ENCODE measurements at regions not wholly inside any gene's neighbourhood (a gene's known extent, or its start where the extent isn't known, plus 50 kb on each side); places are given as distances from the start of the nearest gene placed in this dataset.

DNA sequence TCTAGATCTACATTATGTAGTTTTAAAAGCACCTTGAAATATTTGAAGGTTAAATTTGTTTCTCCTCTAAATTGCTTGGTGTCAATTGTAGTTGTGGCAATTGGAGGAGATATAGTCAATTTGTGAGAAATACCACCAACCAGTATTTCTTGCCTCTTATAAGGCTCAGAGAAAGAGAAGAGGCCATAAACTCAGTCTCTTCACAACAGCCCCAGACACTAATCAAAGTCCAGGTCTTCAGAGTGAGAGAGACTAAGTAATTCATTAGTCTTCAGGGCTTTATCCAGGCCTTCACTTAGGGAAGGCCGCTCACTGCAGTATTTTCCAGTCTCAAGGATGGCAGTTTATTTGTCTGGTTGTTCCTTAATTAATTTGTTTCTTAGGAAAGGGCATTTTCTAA, 168.0 kb upstream of the RGMB start:
- no peak for DNase-seq (ENCODE audit: low spot score)

DNA sequence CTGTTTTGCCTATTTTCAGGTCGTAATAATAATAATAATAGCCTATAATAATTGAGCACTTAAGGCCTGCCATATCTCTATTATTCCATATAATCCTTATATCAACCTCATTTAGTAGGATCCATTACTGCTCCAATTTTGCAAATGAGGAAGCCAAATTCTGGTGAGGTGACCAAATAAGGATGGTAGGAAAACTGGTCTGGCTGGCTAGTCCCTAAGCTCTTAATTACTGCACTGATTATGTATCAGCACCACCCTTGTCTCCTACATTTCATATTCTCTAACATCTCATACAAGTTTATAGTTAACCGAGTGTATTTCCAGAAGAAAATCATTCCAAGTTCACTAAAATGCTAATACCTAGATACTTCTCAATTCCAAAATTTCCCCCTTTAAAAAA, 166.5 kb upstream of the RGMB start:
- DNase-seq (ENCODE audit: low spot score), result no peak

- DNase-seq (ENCODE audit: low spot score), result no peak
Measured at GRCh38 chr5:98608052-98608451, 165.4 kb upstream of the RGMB start.

DNA sequence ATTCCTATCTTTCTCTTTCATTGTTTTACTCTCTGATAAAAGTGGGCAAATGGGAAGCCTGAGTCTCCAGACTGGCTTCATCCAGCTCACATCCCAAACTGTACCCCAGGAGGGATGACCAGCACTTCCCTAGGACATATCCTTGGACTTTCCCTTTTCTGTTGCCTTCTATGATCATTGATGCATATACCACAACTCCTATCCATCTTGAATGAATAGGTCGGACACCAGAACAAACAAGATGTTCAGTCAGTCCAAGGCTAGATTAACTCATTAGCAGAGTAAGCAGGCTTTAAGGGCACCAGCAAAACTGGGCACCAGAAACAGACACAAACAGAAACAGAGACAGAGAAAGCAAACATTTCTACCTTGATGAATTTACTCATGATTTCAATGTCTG, 159.1 kb upstream of the RGMB start:
- DNase-seq (ENCODE audit: low spot score), result no peak

DNA sequence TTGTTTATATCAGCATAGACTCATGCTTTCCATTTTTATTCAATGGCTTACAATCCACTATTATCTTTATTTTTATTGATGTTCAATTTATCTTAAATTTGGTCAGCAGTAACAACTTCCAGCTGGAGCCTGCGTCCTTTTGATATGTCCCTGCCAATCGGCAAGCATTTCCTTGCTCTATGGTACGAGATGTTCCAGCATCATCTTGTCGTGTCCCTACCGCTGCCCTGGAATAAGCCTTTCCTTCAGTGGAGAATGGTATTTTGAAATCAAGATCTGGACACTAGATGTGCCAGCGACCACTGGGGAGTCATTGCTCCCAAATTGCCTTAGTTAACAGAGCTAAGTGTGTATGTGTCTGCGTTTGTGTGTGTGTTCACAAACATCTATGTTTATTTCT, 151.6 kb upstream of the RGMB start:
- no peak for DNase-seq (ENCODE audit: low spot score)

GRCh38 chr5:98624145-98624880, 149.2 kb upstream of the RGMB start:
- no peak for DNase-seq (ENCODE audit: low spot score)

GRCh38 chr5:98627121-98627520, 146.3 kb upstream of the RGMB start:
- no peak for DNase-seq (ENCODE audit: low spot score)

GRCh38 chr5:98630621-98631020, 142.8 kb upstream of the RGMB start:
- DNase-seq (ENCODE audit: low spot score), result no peak

DNA sequence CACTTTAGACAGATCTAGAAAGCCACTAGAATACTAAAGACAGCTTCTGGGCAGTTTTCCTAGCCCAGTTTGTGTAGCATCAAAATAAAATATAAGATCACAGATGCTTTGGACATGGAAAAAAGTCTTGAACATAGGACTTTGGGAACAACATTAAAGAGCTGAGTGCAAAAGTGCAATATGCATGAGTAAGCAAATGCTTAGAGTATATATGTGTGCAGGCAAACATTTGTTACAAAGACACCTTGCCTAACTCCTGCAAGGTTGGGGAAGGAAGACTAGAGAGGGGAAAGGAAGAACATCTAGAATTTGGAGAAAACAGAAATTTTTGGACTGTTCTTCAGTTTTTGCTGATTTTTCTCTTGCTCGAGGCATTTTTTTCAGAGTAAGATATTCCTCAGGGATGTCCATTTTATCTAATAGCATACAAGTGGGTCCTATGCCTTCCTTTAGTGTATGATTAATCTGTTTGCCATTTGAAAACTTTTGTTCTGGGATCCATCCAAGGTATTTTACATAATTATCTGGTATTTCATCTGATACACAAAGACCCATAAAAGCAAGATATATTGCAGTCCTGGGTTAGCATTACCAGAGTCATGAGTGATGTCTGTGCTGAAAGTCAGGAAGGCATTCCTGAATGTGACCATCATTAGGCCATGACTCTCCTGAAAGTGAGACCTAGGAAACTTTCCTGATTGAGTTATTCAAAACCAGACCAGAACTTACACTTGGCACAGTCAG, 142.0 kb upstream of the RGMB start:
- DNase-seq (ENCODE audit: low spot score), result no peak

DNA sequence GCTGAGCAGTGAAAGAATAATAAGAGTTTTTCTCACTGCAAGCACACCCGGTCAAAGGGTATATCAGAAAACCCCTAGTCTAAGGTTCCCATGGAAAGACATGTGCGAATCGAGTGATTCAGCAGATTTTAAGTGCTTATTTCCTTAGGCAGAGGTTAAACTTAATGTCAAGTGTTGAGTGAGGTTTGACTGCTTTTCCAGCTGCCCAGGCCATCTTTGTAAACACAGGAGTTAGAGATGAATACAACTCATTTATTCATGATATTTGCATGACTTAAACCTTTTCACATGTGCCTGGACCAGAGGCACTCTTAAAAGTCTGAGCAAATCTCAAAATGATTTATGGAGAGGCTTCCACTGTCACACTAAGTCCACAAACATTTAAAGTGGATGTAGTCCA, 137.8 kb upstream of the RGMB start:
- DNase-seq (ENCODE audit: low spot score), result no peak

DNA sequence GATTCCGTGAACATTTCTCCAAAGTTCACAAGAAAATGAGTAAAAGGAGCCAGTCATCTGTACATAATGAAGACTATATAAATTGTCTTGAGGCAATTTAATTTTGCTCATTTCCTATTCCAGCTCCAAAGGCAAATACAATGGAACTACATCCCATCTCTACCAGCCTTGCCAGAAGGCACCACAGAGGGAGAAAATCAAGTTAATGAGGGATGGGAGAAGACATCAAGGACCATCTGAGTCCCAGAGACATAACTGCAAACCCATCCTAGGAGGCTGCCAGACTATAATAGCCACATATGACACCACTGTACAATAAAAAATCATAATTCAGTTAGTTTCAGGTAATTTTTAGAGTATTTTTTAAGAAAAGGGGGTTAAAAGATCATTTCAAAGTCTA, 136.3 kb upstream of the RGMB start:
- DNase-seq (ENCODE audit: low spot score), result no peak

DNA sequence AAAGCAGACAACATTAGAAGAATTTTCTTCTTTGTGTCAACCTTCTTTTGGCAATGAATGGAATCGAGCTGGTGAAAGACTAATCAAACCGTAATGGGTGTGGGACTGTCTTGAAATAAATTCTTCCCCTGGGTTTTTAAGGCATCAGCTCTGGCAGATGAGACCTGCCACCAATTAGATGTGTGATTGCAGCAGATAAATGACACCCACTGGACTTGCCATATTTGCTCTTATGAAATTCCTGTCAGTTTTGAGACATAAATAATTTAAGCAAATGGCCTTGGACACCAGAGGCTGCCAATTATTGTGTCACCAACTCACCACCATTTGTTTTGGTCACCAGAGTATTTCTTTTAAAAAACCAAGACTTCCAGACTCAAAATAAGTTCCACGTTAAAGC, 135.9 kb upstream of the RGMB start:
- DNase-seq (ENCODE audit: low spot score), result no peak

- no peak for DNase-seq (ENCODE audit: low spot score)
Measured at GRCh38 chr5:98638111-98638510, 135.4 kb upstream of the RGMB start.

DNA sequence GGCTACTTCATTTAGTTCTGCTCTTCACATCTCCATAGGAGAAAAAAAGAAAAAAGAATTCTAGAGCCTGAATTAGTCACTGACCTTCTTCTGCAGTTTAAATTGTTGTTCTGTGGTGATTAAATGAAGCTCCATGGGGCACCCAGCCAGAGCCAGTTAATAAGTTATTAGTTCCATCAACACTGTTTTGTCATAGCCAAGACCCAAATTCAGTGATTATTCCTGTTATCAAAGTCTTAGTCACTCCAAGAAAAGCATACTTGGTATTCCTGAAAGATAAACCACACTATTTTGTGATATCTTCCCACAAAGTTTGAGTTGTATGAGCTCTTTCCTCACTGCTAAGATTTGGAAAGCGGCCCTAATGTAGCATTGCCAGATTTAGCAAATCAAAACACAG, 134.8 kb upstream of the RGMB start:
- DNase-seq (ENCODE audit: low spot score), result no peak

GRCh38 chr5:98639274-98639673, 134.2 kb upstream of the RGMB start:
- DNase-seq (ENCODE audit: low spot score), result no peak

GRCh38 chr5:98641671-98642070, 131.8 kb upstream of the RGMB start:
- no peak for DNase-seq (ENCODE audit: low spot score)

DNA sequence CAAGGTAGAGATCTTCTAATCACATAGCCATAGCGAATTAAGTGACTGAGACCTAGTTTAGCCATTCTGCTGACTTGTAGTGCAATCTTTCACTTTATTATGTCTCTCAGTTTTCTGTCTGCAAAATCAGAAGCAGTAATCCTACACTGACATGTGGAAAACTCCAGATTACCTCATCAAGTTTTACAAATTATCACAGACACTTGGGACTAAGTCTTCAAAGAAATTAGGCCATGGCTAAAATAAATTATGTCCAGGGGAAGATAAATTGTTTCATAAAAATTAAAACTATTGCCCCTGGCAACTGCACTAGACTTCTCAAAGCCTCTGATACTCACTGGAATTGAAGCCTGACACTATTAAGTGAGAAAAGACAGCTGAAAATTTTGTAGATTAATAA, 129.9 kb upstream of the RGMB start:
- DNase-seq (ENCODE audit: low spot score), result no peak

- peak; percentile 58 for DNase-seq (ENCODE audit: low spot score)
Measured at GRCh38 chr5:98651715-98652114, 121.7 kb upstream of the RGMB start.

DNA sequence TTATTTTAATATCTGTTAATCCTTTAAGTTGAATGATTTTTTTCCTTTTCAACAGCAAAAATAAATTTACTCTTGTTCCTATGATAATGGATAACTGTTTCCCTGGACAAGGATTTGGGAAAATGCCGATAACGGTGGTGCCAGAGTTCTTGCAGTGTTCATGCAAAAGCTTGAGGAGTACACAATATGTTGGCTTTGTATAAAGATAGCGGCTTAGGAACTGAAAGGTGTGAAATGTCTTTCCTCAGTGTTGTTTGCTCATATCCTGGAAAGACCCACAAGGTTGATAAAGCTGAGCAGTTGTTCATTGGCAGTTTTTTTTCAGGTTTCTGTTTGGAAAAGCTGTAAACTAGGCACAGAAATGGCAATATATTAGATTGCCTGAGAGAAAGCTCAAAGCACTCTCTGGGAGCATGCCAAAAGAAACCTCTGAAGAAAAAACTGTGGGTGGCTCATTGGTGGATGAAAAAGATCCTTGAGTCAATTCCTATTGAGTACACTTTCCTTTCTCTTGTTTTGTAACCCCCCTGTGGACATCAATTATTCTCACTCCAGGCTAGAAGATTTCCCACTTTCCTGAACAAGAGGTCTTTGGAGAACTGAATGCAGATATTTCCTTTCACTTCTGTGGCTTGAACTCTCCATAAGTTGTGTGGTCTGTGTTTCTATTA, 117.2 kb upstream of the RGMB start:
- no peak for DNase-seq (ENCODE audit: low spot score)

DNA sequence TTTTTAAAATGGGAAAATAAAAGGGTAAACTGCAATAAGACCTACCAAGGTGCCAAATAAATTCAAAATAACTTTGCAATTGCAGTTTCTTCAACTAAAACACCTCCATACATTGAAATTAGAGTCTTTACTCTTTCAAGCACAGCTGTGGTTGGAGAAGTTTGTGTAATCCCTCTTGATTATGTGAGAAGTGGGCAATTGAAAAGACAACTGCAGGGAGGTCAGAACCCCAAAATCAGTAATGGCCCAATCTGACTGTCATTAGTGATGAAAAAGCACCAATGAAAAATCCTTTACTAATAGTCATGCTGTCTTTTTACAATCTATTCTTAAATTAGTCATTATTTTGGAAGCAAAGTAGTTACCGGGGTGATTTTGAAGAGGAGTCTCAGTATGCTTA, 116.7 kb upstream of the RGMB start:
- peak; percentile 8 for DNase-seq (ENCODE audit: low spot score)

DNA sequence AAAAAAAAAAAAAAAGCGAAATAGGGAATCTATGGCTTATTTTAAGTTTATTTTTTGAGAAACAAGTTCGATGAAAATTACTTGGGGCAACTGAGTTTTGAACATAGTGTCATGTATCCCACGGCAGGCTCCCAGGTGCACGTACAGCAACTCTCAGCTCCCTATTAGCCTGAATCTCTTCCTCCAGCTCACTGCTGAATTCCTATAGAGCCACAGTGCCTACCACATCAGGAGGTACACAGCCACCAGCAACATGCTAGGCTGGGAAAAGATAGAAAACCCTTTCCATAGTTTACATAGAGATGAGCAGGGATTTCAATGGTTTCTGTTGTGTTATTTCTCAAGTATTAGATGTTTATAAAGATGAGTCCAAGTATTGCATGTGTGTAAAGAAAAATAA, 115.9 kb upstream of the RGMB start:
- no peak for DNase-seq (ENCODE audit: low spot score)

DNA sequence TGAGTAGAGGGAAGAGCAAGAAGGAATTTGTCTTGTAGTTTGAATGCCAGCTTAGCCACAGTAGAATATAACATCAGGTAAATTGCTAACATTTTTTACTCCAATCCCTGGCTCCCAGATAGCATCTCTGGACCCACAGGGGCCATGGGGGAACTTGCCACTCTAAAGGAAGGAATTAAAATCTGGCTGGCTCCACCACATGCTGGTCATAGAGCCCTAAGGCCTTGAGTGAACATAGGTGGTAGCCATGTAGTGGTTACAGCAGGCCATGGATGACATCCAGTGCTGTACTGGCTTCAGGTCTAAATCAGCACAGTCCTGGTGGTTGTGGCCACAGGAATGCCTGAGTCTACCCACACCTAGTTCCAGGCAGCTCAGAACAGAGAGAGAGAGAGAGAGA, 109.9 kb upstream of the RGMB start:
- DNase-seq (ENCODE audit: low spot score), result no peak

GRCh38 chr5:98664736-98665135, 108.7 kb upstream of the RGMB start:
- no peak for DNase-seq (ENCODE audit: low spot score)

Data from RKO (cell line).